ENCODE measurements at regions not wholly inside any gene's neighbourhood (a gene's known extent, or its start where the extent isn't known, plus 50 kb on each side); places are given as distances from the start of the nearest gene placed in this dataset.

- DNase-seq (ENCODE audit: low spot score) (no peak), ATAC-seq (no peak)
These were observed 131.3 kb downstream of the C11orf87 start for GRCh38 chr11:109553284-109553683.

GRCh38 chr11:109554951-109555350 lies 133.0 kb downstream of the C11orf87 start:
- no peak for ATAC-seq
- DNase-seq (ENCODE audit: low spot score), result no peak

- DNase-seq (ENCODE audit: low spot score), result no peak
- no peak for ATAC-seq
These were observed 142.3 kb downstream of the C11orf87 start for GRCh38 chr11:109564241-109564640.

- DNase-seq (ENCODE audit: low spot score), result no peak
- no peak for ATAC-seq
These were observed 160.5 kb downstream of the C11orf87 start for GRCh38 chr11:109582470-109582869.

GRCh38 chr11:109584001-109584972 lies 162.3 kb downstream of the C11orf87 start:
- ATAC-seq (no peak), DNase-seq (ENCODE audit: low spot score) (no peak)

GRCh38 chr11:109586789-109587188 lies 164.8 kb downstream of the C11orf87 start:
- no peak for DNase-seq (ENCODE audit: low spot score)
- no peak for ATAC-seq

- ATAC-seq (no peak), DNase-seq (ENCODE audit: low spot score) (no peak)
These were observed 168.8 kb downstream of the C11orf87 start for GRCh38 chr11:109590782-109591181.

- no peak for DNase-seq (ENCODE audit: low spot score)
- ATAC-seq, result no peak
These were observed 175.3 kb downstream of the C11orf87 start for GRCh38 chr11:109597336-109597735.

- ATAC-seq (no peak), DNase-seq (ENCODE audit: low spot score) (no peak)
These were observed 182.8 kb downstream of the C11orf87 start for GRCh38 chr11:109604481-109605400.

- no peak for ATAC-seq
- no peak for DNase-seq (ENCODE audit: low spot score)
These were observed 184.3 kb downstream of the C11orf87 start for GRCh38 chr11:109606256-109606655.

GRCh38 chr11:109609454-109610185 lies 187.6 kb downstream of the C11orf87 start:
- no peak for ATAC-seq
- no peak for DNase-seq (ENCODE audit: low spot score)

GRCh38 chr11:109612496-109612895 lies 190.5 kb downstream of the C11orf87 start:
- ATAC-seq, result no peak

GRCh38 chr11:109619498-109619897 lies 197.5 kb downstream of the C11orf87 start:
- ATAC-seq, result no peak
- DNase-seq (ENCODE audit: low spot score), result no peak

More at GRCh38 chr11:109612496-109612895, 190.5 kb downstream of the C11orf87 start:
- DNase-seq (ENCODE audit: low spot score), result no peak

- ATAC-seq, result no peak
- DNase-seq (ENCODE audit: low spot score), result no peak
These were observed 207.7 kb downstream of the C11orf87 start for GRCh38 chr11:109629734-109630133.

- DNase-seq (ENCODE audit: low spot score) (no peak), ATAC-seq (no peak)
These were observed 219.6 kb downstream of the C11orf87 start for GRCh38 chr11:109641549-109641948.

- no peak for DNase-seq (ENCODE audit: low spot score)
- no peak for ATAC-seq
These were observed 222.2 kb downstream of the C11orf87 start for GRCh38 chr11:109644152-109644551.

- DNase-seq (ENCODE audit: low spot score), result no peak
- no peak for ATAC-seq
These were observed 226.8 kb downstream of the C11orf87 start for GRCh38 chr11:109648804-109649203.

GRCh38 chr11:109654091-109654490 lies 232.1 kb downstream of the C11orf87 start:
- DNase-seq (ENCODE audit: low spot score) (no peak), ATAC-seq (no peak)

- ATAC-seq (no peak), DNase-seq (ENCODE audit: low spot score) (no peak)
These were observed 236.2 kb downstream of the C11orf87 start for GRCh38 chr11:109658190-109658589.

- DNase-seq (ENCODE audit: low spot score), result no peak
- no peak for ATAC-seq
These were observed 245.7 kb downstream of the C11orf87 start for GRCh38 chr11:109667719-109668118.
